ELF-1 (cell line): ENCODE measurements at regions not wholly inside any gene's neighbourhood (a gene's known extent, or its start where the extent isn't known, plus 50 kb on each side); places are given as distances from the start of the nearest gene placed in this dataset.
A peak's percentile ranks its signal among the peaks of the same experiment; 100 is the strongest.
"Not testable (repeated sequence)": the region's sequence is repeated elsewhere in the genome, so short reads cannot be mapped to it uniquely, and the experiment has no call there.

Experiments used
- DNase-seq: peaks from one replicate; pipeline ENCODE4 v3.0.0-alpha.2; 2016; ENCODE audit warnings: low read depth, low spot score

DNA sequence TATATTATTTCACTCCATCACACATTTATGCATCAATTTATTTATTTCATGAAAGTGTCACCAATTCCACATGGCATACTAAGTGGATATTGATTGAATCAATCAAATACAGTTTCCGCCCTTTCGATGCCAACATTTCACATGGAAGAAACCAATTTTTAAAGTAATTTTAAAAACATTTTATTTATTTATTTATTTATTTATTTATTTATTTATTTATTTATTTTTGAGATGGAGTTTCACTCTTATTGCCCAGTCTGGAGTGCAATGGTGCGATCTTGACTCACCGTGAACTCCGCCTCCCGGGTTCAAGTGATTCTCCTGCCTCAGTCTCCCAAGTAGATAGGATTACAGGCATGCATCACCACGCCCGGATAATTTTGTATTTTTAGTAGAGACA is 1005.0 kb upstream of the ALCAM start:
- DNase-seq = not testable (repeated sequence)

DNA sequence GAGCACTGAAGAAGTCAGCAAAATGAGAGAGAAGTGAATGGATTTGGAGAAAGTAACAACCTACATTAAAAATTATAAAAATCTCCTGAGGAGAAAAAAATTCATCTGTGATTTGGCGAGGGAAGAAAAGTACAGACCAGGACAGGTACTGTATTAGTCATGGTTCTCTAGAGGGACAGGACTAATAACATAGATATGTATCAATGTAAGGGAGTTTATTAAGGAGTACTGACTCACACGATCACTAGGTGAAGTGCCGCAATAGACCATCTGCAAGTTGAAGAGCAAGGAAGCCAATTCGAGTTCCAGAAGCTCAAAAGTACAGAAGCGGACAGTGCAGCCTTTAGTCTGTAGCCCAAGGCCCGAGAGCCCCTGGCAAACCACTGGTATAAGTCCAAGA is 1004.4 kb upstream of the ALCAM start:
- DNase-seq = no peak

DNA sequence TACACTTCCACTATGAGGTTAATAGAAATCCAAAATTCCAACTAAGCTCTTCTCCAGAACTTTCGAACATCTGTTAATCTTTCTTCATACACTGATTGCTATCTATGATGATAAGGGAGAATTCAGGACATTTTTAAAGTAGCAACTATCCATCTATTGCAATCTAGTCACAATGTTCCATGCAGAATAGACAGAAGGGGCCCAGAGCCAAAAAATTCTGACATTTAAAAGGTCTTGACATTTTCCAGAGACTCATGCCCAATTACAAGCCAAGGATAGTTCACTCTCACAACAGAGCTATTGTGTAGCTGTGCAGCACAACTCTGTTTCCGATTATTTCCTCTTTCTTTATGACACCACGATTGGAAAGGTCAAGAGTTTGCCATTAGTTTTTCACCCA is 999.7 kb upstream of the ALCAM start:
- no peak for DNase-seq

GRCh38 chr3:104368760-104369159 is 997.9 kb upstream of the ALCAM start:
- DNase-seq = no peak

GRCh38 chr3:104385421-104385820 is 981.3 kb upstream of the ALCAM start:
- no peak for DNase-seq

DNA sequence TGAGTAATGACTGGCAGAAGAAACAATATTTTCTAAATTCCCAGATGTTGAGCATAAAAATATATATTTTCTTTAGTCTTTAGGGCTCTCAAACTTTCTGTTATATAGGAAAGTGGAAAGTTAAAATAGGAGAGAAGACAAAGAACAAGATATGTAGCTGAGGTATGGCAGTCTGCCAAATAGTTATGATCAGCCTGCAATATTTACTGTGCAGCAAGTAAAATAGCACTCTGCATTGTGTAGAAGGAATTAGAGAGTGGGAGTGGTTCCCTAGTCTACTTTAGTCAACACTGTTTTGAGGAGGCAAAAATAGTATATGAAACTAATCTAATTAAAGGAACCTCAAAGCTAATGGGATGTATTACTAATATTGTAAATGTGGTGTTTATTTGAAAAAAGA is 978.1 kb upstream of the ALCAM start:
- no peak for DNase-seq

- DNase-seq = no peak
These were observed 974.4 kb upstream of the ALCAM start for GRCh38 chr3:104392327-104392726.

DNA sequence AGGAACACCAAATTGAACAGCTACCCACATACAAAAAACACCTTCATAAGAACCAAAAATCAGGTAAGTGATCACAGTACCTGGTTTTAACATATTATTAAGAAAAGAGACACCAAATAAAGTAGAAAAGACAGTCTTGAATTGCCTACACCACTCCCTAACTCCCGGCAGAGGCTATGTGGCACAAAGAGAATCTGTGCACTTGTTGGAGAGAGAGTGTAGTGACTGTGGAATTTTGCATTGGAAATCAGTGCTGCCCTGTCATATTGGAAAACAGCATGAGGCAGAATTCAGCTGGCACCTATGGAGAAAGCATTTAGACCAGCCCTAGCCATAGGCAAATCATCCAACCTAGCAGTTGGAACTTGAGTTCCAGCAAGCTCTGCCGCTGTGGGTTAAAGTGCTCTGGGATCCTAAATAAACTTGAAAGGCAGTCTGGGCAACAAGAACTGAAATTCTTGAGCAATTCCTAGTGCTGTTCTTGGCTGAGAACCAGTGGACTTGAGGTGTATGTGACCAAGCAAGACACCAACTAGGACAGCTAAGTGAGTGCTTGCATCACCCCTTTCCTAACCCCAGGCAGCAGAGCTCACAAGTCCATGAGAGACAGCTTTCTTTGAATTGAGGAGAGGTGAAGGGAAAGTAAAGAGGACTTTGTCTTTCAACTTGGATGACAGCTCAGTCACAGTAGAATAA is 969.6 kb upstream of the ALCAM start:
- DNase-seq = no peak

DNA sequence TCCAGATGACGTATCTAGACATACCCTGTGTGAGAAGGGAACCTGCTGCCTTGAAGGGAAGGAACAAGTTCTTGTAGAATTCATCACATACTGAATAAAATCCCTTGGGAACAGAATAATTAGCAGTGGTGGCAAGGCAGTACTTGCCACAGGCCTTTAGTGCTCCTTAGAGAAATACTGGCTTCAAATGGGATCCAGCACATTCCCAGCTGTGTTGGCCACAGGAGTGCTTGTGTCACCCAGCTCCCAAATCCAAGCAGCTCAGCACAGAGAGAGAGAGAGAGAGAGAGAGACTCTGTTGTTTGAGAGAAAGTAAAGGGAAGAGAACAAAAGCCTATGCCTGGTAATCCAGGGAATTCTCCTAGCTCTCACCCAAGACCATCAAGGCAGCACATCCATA is 969.0 kb upstream of the ALCAM start:
- no peak for DNase-seq

DNA sequence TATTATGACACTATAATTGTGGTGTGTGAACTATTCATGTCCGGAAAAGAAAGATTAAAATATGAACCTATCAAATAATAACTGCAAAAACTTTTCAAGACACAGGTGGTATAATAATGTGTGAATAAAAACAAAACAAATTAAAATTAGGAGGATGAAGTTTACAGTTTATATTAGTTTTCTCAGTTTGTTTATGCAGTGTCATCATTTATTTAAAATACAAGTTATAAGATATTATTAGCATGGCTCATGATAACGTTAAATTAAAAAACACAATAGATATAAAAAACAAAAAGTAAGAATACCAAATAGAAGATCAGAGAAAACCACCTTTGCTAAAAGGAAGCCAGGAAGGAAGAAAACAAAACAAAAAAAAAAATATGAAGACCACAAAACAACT is 963.8 kb upstream of the ALCAM start:
- no peak for DNase-seq

DNA sequence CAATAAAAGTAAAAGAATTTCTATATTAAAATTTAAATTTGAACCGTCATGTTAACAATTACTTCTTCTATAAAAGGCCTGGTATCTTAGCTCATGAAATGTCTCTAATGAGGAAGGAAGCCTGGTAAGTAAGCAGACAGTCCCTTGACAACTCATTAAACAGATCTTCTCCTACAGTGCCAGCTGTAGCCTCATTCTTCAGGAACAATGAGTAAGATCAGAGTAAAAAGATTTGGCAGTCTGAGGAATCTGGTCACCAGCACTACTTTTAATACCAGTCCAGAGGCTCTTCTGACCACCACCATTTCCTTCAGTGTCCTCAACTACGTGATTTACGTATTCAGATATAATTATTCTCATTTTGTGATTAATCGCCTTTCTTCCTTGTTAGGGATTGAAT is 955.0 kb upstream of the ALCAM start:
- no peak for DNase-seq

GRCh38 chr3:104412608-104413580 is 953.8 kb upstream of the ALCAM start:
- no peak for DNase-seq

DNA sequence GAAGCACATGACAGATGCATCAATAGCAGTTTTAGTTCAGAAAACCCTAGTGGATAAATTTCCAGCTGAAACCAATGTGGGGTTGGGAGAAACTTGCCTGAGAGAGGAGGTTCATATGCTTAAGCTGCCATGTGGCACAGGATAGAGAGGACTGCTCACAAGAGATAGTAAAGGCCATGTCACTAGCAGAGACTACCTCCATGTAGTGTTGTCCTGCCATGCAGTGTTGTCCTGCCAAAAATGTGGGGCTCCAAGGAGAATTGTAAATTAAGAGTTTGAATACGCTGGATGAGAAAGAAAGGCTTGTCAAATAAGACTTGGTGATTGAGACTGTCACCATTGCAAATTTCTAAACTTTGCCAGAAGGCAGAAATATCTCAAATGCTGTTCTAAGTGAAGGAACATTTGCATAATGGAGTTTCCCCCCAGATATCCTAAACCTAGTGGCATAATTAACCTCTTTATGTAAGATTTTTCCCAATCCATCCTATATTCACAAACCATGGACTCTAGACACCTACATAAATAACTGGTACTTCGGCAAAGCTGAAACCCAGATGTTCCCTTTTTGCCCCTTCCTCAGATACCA is 938.3 kb upstream of the ALCAM start:
- no peak for DNase-seq

DNA sequence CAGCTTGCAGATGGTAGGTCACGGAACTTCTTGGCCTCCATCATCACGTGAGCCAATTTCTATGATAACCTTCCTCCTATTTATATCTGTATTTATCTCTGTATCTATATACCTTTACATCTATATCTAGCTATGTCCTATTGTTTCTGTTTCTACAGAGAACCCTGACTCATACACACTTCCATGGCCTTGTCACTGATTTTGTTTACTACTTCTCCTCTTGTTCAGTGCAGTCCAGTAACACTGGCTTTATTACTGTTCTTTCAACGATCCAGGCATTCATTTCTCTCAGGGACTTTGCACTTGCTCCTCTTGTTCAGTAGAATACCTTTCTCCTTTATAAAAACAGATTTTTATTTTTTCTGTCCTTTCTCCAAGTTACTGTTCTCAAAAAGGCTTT is 937.0 kb upstream of the ALCAM start:
- DNase-seq = no peak

DNA sequence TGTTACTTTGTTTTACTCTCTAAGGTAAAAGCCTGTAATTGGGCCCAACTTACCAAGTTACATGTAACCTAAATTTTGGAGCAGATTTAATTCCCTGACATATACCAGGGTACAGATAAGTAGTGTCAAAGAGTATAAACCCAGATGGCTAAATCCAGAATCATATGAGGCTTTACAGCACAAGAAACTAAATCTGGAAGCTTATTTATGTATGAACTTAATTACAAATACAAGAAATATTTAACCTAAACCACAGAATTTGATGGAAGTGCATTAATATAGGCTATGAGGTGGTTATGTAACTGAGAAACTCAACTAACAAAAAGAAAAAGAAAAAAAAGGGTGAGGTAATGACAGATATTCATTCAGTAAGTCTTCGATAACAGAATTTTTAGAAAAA is 930.2 kb upstream of the ALCAM start:
- no peak for DNase-seq

GRCh38 chr3:104437131-104437750 is 929.5 kb upstream of the ALCAM start:
- peak; percentile 14 for DNase-seq

GRCh38 chr3:104437891-104438290 is 928.8 kb upstream of the ALCAM start:
- DNase-seq = peak; percentile 67

DNA sequence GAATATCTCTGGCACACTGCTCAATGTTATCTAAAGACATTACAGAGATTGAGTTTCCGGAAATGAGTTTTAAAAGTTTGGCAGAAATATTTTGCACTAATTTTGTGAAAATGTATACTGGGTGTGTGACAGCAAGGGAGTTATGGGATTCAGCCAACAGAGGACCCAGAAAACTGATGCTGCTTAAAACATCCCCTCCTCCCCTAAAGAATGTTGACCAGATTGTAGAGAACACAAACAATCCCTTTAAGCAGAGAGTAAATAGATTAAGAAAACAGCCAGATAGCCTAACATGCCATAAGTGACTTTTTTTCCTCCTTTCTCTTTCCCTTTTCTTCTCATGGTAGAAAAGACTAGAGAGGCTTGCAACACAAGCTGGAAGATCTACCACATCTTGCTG is 928.0 kb upstream of the ALCAM start:
- no peak for DNase-seq

DNA sequence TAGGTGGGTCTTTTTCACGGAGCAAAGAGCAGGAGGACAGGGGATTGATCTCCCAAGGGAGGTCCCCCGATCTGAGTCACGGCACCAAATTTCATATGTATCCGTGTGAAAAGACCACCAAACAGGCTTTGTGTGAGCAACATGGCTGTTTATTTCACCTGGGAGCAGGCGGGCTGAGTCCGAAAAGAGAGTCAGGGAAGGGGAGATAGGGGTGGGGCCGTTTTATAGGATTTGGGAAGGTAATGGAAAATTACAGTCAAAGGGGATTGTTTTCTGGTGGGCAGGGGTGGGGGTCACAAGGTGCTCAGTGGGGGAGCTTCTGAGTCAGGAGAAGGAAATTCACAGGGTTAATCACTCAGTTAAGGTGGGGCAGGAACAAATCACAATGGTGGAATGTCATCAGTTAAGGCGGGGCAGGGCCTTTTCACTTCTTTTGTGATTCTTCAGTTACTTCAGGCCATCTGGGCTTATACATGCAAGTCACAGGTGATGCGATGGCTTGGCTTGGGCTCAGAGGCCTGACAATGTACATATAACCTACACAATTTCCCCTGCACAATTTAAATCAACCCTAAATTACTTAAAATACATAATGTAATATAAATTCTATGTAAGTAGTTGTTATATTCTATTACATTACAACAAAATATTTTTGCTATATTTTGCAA is 921.3 kb upstream of the ALCAM start:
- DNase-seq = not testable (repeated sequence)

DNA sequence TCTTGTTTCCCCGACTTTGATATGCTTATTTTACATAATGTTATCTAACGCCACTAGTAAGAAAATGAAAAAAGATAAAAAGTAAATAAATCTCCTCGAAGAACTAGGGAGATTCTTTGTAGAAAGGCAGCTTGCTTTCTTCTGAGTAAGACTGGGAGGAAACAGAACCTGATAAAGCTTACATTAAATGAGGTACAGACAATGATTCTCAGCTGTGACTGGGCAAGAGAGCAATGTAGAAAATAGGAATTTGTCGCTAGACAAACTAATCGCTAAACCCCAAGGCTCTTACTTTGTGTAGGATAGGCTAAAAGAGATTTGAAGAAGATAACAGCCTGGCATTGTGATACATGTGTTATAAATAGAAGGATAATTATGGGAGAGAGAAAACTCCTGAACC is 919.0 kb upstream of the ALCAM start:
- DNase-seq = no peak

DNA sequence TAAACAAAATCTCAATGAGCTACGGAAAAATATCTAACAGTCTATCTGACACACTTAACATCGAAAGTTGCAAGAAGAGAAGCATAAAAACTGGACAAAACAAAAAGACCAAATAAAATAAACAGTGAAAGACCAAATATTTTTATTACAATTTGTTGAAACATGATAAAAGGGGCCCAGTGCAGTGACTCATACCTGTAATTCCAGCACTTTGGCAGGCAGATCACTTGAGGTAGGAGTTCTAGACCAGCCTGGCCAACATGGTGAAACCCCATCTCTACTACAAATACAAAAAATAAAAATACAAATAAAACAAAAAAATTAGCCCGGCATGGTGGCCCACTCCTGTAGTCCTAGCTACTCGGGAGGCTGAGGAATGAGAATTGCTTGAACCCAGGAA is 914.0 kb upstream of the ALCAM start:
- DNase-seq = no peak

DNA sequence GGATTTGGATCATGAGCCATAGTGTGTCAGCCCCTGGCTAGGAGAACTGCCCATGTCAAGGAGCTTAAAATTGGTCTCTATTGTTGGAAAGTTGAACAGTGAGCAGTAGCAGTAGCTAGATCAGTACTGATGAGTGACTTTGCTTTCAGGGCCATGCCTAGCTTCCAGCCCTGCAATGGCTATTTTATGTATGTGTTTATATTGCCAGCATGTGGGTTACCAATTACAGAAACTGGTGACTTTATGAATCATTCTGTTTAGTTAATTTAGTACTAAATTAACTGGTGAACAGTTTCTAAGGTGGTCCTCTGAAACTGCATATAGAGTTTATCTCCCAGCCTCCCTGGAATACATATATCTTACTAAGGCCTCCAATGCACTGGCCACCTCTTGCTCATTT is 908.1 kb upstream of the ALCAM start:
- DNase-seq = no peak
